ENCODE measurements at regions not wholly inside any gene's neighbourhood (a gene's known extent, or its start where the extent isn't known, plus 50 kb on each side); places are given as distances from the start of the nearest gene placed in this dataset.

GRCh38 chr3:117266806-117267205 lies 557.2 kb downstream of the TUSC7 start:
- no peak for DNase-seq

GRCh38 chr3:117268318-117268717 lies 558.7 kb downstream of the TUSC7 start:
- DNase-seq, result no peak

- DNase-seq, result no peak
Observed at GRCh38 chr3:117272274-117272673, 562.7 kb downstream of the TUSC7 start.

- no peak for DNase-seq
Observed at GRCh38 chr3:117272876-117273523, 563.4 kb downstream of the TUSC7 start.

- no peak for DNase-seq
Observed at GRCh38 chr3:117277816-117278215, 568.2 kb downstream of the TUSC7 start.

GRCh38 chr3:117278424-117279190 lies 569.0 kb downstream of the TUSC7 start:
- DNase-seq, result peak; percentile 89

GRCh38 chr3:117281371-117281770 lies 571.8 kb downstream of the TUSC7 start:
- DNase-seq, result no peak

- no peak for DNase-seq
Observed at GRCh38 chr3:117282566-117282965, 573.0 kb downstream of the TUSC7 start.

- peak; percentile 74 for DNase-seq
Observed at GRCh38 chr3:117285737-117286136, 576.2 kb downstream of the TUSC7 start.

GRCh38 chr3:117286488-117286887 lies 576.9 kb downstream of the TUSC7 start:
- DNase-seq, result no peak

- DNase-seq, result no peak
Observed at GRCh38 chr3:117287602-117288001, 578.0 kb downstream of the TUSC7 start.

- DNase-seq, result no peak
Observed at GRCh38 chr3:117291476-117291875, 581.9 kb downstream of the TUSC7 start.

GRCh38 chr3:117297065-117297464 lies 587.5 kb downstream of the TUSC7 start:
- DNase-seq, result no peak

- no peak for DNase-seq
Observed at GRCh38 chr3:117297541-117297940, 588.0 kb downstream of the TUSC7 start.

GRCh38 chr3:117298273-117298672 lies 588.7 kb downstream of the TUSC7 start:
- no peak for DNase-seq

- no peak for DNase-seq
Observed at GRCh38 chr3:117302428-117302827, 592.8 kb downstream of the TUSC7 start.

GRCh38 chr3:117303443-117303842 lies 593.9 kb downstream of the TUSC7 start:
- no peak for DNase-seq

- no peak for DNase-seq
Observed at GRCh38 chr3:117304681-117305080, 595.1 kb downstream of the TUSC7 start.

GRCh38 chr3:117305681-117306080 lies 596.1 kb downstream of the TUSC7 start:
- no peak for DNase-seq

GRCh38 chr3:117306299-117306698 lies 596.7 kb downstream of the TUSC7 start:
- DNase-seq, result no peak

GRCh38 chr3:117308353-117308752 lies 598.8 kb downstream of the TUSC7 start:
- no peak for DNase-seq

- DNase-seq, result no peak
Observed at GRCh38 chr3:117308756-117309155, 599.2 kb downstream of the TUSC7 start.

- no peak for DNase-seq
Observed at GRCh38 chr3:117310536-117310935, 601.0 kb downstream of the TUSC7 start.

- DNase-seq, result no peak
Observed at GRCh38 chr3:117314441-117315150, 605.0 kb downstream of the TUSC7 start.

All from SHP77 treated with DMSO at 0.1 percent for 48 hours (cell line).